ENCODE measurements at regions not wholly inside any gene's neighbourhood (a gene's known extent, or its start where the extent isn't known, plus 50 kb on each side); places are given as distances from the start of the nearest gene placed in this dataset.

- no peaks in the 10 kb centered on the region for H3K27me3 ChIP-seq (replicated peaks in 1 of 4; ENCODE audit: control extremely low read depth in 1 of 4, control insufficient read depth in 3 of 4, insufficient read depth in 4 of 4, low read length in 3 of 4)
- no peaks in the 10 kb centered on the region for H4K20me1 ChIP-seq (ENCODE audit: control insufficient read depth, insufficient read depth, low read length, poor library complexity, severe bottlenecking)
- no peak overlapping the region for H3K27ac Mint-ChIP-seq
- peaks cover 9% of the 10 kb centered on the region for H3K27me3 Mint-ChIP-seq
- DNase-seq (no peak), ATAC-seq (ENCODE audit: low read depth) (no peak)
- POLR2A ChIA-PET, result no interaction called here
- H3K4me2 ChIP-seq (replicated peaks; ENCODE audit: low read depth, low read length, poor library complexity, severe bottlenecking), result no peak overlapping the region
- H3K27ac ChIP-seq (ENCODE audit: low read length in 2 of 2), result no peak overlapping the region
- H2AFZ ChIP-seq (ENCODE audit: insufficient read depth, low read depth, low read length, poor library complexity, severe bottlenecking), result no peak overlapping the region
- no peaks in the 10 kb centered on the region for H3K36me3 ChIP-seq (replicated peaks in 1 of 2; ENCODE audit: control extremely low read depth in 1 of 2, control insufficient read depth in 1 of 2, extremely low read depth in 1 of 2, insufficient read depth in 2 of 2, low read length in 1 of 2)
- WGBS (ENCODE audit: insufficient coverage), result no CpG with 5 or more reads among the region's 4 CpGs
- CTCF ChIA-PET, result no interaction called here
- H3K4me1 ChIP-seq (ENCODE audit: control insufficient read depth in 2 of 2, insufficient read depth in 2 of 2, low read length in 2 of 2), result no peaks in the 10 kb centered on the region
- no peak overlapping the region for H3K4me3 Mint-ChIP-seq
- intact Hi-C loops (cut with micrococcal nuclease), result no loop called here
- H3K9me3 Mint-ChIP-seq (ENCODE audit: insufficient read depth), result no peaks in the 10 kb centered on the region
- no peaks in the 10 kb centered on the region for H3K4me1 Mint-ChIP-seq
- H3K9me3 ChIP-seq (ENCODE audit: control extremely low read depth in 1 of 3, control insufficient read depth in 2 of 3, insufficient read depth in 1 of 3, low read length in 2 of 3), result no peaks in the 10 kb centered on the region
- H3K9ac ChIP-seq (ENCODE audit: low read length), result no peak overlapping the region
- TF ChIP-seq CTCF (IDR thresholded peaks at IDR 0.05), result no peak
- no peak for TF ChIP-seq EZH2 (IDR thresholded peaks at IDR 0.05; ENCODE audit: borderline replicate concordance, insufficient read depth, low read depth, low read length, poor library complexity, severe bottlenecking)
- H3K4me3 ChIP-seq (ENCODE audit: control extremely low read depth in 1 of 5, extremely low read depth in 1 of 5, insufficient read depth in 1 of 5, low read depth in 2 of 5, low read length in 4 of 5), result no peak overlapping the region
- H3K79me2 ChIP-seq (ENCODE audit: control insufficient read depth, insufficient read depth, low read length), result no peaks in the 10 kb centered on the region
Observed at GRCh38 chr9:108158236-108158995, 668.8 kb upstream of the KLF4 start.

- no peak overlapping the region for H3K27ac ChIP-seq (ENCODE audit: low read length in 2 of 2)
- POLR2A ChIA-PET, result no interaction called here
- H3K9ac ChIP-seq (ENCODE audit: low read length), result no peak overlapping the region
- H3K9me3 ChIP-seq (ENCODE audit: control extremely low read depth in 1 of 3, control insufficient read depth in 2 of 3, insufficient read depth in 1 of 3, low read length in 2 of 3), result no peaks in the 10 kb centered on the region
- no peaks in the 10 kb centered on the region for H3K4me1 ChIP-seq (ENCODE audit: control insufficient read depth in 2 of 2, insufficient read depth in 2 of 2, low read length in 2 of 2)
- WGBS (ENCODE audit: insufficient coverage), result 50% methylated on average over 1 of the region's 5 CpGs
- no peak for ATAC-seq (ENCODE audit: low read depth)
- no peaks in the 10 kb centered on the region for H3K27me3 ChIP-seq (replicated peaks in 1 of 4; ENCODE audit: control extremely low read depth in 1 of 4, control insufficient read depth in 3 of 4, insufficient read depth in 4 of 4, low read length in 3 of 4)
- TF ChIP-seq EZH2 (IDR thresholded peaks at IDR 0.05; ENCODE audit: borderline replicate concordance, insufficient read depth, low read depth, low read length, poor library complexity, severe bottlenecking), result no peak
- TF ChIP-seq CTCF (IDR thresholded peaks at IDR 0.05), result no peak
- no peaks in the 10 kb centered on the region for H3K36me3 ChIP-seq (replicated peaks in 1 of 2; ENCODE audit: control extremely low read depth in 1 of 2, control insufficient read depth in 1 of 2, extremely low read depth in 1 of 2, insufficient read depth in 2 of 2, low read length in 1 of 2)
- H3K79me2 ChIP-seq (ENCODE audit: control insufficient read depth, insufficient read depth, low read length), result no peaks in the 10 kb centered on the region
- DNase-seq, result no peak
- CTCF ChIA-PET, result no interaction called here
- Mint-ChIP-seq H3K4me1 (no peaks in the 10 kb centered on the region), H3K27me3 (peaks cover 9% of the 10 kb centered on the region), H3K27ac (no peak overlapping the region), H3K4me3 (no peak overlapping the region), H3K9me3 (ENCODE audit: insufficient read depth) (no peaks in the 10 kb centered on the region)
- no peak overlapping the region for H3K4me2 ChIP-seq (replicated peaks; ENCODE audit: low read depth, low read length, poor library complexity, severe bottlenecking)
- H2AFZ ChIP-seq (ENCODE audit: insufficient read depth, low read depth, low read length, poor library complexity, severe bottlenecking), result no peak overlapping the region
- no peaks in the 10 kb centered on the region for H4K20me1 ChIP-seq (ENCODE audit: control insufficient read depth, insufficient read depth, low read length, poor library complexity, severe bottlenecking)
- intact Hi-C loops (cut with micrococcal nuclease), result no loop called here
- H3K4me3 ChIP-seq (ENCODE audit: control extremely low read depth in 1 of 5, extremely low read depth in 1 of 5, insufficient read depth in 1 of 5, low read depth in 2 of 5, low read length in 4 of 5), result no peak overlapping the region
Observed at GRCh38 chr9:108156270-108156998, 666.9 kb upstream of the KLF4 start.

All from B cell (primary cell).